ENCODE measurements at regions not wholly inside any gene's neighbourhood (a gene's known extent, or its start where the extent isn't known, plus 50 kb on each side); places are given as distances from the start of the nearest gene placed in this dataset.
"Not testable (repeated sequence)": the region's sequence is repeated elsewhere in the genome, so short reads cannot be mapped to it uniquely, and the experiment has no call there.

DNA sequence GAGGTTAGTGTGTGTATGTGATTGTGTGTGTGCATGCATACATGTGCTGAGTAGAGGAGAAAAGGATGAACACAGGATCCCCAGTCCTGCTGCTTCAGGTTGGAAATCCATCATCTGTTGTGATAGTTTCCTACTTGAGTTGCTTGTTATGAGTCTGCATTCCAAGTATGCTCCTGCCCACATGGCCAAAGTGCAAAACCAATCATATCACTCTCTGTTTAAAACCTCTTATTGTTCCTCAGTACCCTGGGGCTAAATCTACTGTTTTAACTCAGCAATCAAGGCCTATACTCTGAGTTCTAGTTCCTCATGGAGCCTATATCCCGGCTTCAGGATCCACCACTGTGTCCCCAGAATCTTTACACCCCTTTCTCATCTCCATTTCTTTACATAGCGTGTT is 139.9 kb upstream of the TLE3 start:
- DNase-seq: no peak

DNA sequence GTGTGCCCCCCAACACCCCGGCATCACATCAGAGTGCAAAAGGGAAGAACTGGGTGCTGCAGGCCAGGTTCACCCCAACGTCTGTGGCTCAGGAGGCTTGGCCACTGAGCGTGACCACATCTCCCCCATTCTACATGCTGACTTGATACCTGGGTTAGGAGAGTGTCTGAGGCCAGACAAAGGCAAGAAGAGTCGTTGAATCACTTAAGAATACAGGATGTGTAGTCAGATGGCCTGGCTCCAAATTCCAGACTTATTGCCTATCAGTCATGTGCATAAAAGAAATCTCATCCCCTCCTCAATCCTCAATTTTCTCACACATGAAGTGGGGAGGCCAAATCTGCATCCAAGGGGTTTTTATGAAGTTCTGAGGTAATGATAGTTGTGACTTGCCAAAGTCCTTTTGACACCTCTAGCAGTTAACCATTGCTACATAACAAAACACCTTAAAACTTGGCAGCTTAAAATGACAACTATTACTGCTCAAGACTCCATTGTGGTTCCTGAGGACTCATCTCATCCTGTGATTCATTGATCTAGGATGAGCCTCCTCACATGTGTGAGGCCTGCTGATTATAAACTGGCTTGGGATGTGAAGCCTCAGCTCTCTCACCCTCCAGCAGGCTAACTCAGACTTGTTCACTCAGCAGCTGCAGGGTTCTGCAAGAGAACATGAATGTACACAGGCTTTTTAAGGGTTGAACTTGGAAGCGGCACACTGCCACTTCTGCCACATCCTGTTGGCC is 138.8 kb upstream of the TLE3 start:
- DNase-seq: no peak

DNA sequence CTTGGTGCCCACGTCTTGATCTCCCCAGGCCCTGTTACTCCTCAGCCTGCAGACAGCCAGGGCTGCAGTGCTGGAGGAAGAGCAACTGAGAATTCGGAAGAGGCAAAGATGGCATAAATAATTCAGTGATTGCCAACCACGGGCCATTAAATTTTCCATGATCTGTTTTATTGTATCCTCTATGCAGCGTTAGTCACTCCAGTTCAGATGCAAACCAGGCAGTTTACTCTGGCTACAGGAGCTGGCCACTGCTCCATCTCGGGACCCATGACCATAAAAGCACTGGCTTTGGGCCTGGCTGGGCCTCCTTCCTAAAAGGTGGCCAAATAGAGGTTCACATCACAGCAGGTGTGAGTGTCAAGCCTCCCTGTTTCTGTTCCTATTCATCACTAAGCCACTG is 137.6 kb upstream of the TLE3 start:
- no peak for DNase-seq

DNA sequence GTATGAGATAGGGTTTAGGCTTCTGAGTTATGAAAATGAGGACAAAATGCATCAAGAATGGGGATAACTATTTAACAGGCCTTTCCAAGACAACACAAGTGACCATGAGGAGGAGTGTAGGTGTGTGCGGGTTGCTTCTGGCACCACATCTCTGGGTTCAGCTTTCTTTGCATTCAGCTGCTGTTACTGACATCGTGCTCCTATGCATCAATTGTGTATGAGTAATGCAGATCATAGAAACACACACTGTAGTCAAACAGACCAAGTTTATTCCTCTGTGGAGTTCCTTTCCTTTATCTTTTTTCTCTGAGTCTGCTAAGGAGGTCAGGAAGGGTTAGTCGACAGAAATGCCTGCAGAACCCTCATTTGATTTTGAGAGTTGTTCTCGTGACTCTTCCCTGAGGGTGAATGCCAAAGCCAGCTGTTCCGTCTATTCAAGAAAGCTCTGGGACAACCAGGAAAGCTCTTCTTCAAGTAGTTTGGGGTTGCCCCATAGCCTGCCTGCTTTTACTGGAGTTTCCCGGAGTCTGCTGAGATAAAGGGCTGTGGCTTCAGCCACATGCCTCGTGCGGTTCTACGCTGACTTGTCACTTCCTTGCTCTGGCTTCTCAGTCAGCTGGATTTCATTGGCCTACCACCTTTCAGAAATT is 136.7 kb upstream of the TLE3 start:
- no peak for DNase-seq

DNA sequence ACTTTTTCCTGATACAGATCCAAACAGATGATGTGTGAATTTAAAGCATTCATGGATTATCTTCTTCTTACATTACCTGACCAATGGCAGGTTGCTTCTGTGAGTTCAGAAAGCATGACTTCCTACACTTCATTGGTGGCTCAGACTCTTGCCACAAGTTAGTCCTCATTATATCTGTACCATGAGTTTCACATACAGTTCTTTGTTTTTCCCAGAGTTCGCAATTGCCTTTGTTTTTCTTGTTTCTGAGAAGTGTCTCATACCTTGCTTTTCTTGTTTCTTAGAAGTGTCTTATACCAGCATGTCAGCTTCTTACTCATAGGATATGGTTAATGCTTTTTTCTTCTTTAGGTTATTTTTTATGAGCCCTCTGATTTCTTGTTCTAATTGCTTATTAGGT is 133.8 kb upstream of the TLE3 start:
- no peak for DNase-seq

DNA sequence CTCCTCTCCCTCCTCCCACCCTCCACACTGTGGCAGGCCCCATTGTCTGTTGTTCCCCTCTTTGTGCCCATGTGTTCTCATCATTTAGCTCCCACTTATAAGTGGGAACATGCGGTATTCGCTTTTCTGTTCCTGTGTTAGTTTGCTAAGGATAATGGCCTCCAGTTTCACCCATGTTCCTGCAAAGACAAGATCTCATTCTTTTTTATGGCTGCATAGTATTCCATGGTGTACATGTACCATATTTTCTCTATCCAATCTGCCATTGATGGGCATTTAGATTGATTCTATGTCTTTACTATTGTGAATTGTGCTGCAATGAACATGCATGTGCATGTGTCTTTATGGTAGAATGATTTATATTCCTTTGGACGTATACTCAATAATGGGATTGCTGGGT is 130.2 kb upstream of the TLE3 start:
- DNase-seq: not testable (repeated sequence)

DNA sequence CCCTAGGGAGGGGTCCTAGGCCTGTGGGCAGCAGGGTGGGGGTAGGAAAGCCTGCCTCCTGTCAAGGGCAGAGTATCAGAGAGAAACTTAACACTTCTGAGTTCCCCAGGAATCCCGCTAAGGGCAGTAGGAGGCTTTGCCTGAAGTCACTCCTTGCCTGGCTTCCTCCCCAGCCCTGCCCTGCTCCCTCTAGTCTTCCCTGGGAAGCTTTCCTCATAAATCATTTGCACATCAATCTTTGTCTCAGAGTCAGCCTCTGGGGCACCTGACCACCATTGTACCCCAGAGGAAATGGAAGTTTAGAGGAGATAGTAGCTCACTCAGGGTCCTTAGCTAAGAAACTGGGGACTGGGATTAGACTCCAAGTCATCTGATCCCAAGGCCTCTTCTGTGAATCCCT is 129.4 kb upstream of the TLE3 start:
- no peak for DNase-seq

DNA sequence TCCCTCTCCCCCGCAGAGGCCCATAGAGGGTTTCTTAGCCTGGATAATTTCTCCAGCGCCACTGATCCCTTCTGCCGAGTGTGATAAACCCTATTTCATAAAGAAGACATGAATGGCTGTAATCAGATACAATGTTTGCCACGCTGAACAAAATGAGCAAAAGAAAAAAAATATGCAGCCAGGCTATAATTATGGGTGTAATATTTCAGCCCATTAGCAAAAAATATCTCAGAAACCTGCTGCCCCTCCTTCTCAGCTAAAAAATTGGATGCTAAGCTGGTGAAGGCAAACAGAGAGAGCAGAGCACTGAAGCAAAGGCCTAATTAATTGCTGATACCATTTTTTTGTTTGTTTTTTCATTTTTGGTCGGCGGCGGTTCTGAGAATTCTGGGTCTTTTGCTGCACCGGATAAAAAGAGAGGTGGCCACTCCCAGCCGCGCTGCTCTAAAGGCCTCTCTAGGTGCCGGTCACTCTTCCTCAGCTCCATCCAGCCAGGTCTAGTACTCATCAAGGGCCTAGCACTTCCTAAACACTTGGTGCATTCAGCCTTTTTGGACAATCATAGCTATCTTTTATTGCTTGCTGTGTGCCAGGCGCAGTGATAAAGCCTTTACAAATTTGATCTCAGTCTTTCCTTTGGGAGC is 128.7 kb upstream of the TLE3 start:
- DNase-seq: no peak

DNA sequence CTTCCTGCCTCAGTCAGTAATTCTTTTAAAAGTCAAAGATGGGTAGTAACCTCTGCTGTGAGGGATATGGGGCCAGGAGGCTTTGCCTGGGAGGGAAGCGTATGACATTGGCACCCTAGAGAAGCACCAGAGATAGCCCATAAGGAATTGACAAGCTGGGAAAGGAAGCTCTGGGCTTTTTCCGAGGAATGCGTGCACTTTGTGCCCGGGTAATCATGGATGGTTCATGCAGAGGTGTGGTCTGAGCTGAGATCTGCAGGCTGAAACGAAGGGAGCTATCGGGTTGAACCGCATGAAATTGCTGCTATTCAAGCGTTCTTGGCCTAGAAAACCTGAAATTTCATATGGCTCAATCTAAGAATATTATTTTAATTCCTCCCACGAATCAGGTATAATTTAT is 127.7 kb upstream of the TLE3 start:
- DNase-seq: no peak

DNA sequence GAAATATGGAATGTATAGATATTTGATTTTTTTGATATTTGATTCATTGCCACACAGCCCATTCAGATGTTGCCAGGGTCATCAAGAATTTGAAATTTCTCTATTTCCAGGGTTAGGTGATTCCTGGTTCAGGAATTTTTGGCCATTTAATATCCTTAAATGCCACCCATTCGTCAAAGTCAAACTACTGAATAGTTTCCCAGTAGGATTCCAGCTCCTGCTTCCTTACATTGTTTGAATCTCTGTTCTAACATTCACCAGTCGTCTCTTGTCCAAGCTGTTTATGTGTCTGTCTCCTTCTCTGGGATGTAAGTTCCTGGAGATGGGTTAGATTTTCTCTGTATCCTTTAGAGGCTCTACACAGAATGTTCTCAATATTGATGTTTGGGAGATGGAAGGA is 124.9 kb upstream of the TLE3 start:
- DNase-seq: no peak

DNA sequence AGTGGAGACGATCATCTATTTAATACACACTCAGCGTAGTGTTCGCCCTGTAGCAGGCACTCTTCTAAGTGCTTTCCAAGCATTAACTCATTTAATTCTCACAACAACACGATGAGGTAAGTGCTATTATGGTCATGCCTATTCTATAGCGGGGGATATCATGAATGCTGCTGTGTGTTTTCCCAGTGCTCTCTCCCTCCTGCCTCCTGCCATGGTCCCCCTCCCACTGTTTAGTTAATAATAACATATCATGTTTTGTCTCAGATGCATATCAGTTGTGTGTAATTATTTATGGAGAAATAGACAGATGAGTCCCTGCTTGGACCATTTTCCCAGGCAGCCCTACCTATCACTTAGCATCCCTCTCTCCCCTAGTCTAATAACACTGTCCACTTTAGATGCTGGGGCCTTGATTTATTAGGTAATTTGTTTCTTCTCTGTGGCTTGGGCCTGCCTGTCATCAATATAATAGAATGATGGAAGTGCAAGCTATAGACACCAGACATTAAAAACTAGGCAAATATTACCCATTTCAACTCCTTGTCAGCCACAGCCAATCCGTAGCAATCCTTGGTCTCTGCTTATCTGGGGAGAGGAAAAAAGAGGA is 122.9 kb upstream of the TLE3 start:
- DNase-seq: peak; percentile 65

DNA sequence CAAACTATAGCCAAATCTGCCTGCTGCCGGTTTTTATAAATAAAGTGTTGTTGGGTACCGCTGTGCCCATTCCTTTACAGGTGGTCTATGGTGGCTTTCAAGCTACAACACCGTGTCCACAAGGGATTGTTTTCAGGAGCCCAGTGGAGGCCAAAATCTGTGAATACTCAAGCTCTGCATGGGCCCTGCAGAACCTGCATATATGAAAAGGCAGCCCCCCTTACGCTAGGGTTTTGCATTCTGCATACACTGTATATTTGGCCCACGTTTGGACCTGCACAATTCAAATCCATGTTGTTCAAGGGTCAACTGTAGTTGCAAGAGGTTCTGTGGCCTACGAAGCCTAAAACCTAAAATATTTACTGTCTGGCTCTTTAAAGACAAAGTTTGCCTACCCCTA is 122.2 kb upstream of the TLE3 start:
- DNase-seq: no peak

DNA sequence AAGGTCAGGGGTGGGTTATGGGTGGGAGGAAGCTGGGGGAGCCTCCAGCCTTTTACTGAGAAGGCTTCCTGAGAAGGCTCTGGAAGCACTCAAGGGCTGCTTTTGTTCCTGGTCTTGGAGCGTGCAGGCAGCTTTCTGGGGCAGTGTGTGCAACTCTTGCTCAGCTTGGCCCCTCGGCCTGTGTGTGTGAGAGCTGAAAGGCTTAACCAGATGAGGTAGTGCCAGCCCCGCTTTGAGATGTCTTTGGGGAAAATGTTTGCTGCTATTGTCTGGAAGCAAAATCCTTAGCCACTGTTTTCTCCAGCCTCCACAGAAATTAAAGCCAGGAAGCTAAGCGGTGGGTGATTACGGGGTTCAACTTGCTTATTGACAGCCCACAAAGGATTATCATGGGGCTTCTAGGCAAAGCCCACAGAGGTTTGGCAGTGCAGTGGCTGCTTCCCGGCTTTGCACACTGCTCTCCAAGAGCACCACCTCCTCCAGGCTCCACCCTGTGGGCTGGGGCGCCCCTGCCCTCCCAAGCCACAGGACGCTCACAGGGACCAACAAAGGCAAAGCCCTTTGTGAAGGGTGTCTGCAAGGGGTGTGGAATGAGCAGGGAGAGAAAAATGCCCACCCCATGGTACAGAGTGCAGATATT is 121.7 kb upstream of the TLE3 start:
- peak; percentile 24 for DNase-seq

DNA sequence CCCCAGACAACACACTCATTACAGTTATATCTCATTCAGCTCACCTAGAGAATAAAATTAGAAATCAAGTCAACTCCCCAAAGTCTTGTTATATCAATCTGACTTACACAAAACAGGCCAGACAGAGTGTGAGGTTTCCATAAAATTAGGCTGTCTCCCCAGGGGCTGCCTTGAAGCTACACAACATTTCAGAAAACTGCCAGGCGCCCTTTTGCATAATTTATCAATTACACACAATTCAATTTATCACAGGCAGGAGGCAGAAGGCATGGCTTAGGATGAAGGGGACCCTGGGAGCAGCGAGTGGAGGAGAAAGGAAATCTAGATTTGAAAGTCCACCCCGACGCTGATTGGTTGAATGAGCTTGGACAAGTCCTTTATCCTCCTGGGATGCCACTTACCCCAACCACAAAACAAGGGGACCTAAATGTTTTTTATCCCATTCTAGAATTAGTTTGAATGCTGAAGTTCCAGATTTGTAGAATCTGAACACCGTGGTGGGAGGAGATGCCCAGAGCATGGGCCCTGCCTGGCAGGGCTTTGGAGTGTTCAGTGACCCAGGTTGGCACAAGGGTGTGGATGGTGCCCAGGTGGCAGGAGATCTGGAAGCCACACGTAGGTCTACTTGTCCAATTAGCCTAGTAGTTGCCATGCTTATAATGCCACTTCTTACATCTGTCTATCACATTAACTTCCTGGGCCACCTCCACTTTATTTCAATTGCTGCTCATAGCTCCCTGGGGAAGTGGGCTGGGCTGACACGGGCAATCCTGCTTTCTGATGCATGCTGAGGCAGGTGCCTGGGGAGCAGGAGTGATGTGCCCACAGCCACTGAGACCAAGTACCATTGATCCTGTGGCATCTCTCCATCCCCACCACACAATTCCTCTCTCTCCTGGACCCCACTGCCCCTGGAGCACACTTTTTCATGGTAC is 119.8 kb upstream of the TLE3 start:
- no peak for DNase-seq

DNA sequence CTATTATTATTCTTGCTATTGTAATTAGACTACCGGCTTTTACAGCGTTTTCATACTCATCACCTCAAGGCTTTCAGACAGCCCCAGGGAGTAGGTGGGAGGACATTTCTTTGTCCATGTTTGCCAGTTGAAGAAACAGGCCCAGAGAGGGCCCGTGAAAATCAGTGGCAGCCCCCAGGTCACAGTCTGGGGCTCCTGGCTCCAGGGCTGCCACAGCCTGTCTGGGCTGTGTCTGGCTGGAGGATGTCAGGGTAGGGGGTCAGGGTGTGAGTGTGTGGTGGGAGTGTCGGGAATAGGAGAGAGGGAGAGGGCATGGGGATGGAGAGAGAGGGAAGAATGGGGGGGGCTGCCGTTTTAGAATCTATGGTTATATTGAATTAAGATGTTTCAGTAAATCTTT is 118.2 kb upstream of the TLE3 start:
- no peak for DNase-seq

DNA sequence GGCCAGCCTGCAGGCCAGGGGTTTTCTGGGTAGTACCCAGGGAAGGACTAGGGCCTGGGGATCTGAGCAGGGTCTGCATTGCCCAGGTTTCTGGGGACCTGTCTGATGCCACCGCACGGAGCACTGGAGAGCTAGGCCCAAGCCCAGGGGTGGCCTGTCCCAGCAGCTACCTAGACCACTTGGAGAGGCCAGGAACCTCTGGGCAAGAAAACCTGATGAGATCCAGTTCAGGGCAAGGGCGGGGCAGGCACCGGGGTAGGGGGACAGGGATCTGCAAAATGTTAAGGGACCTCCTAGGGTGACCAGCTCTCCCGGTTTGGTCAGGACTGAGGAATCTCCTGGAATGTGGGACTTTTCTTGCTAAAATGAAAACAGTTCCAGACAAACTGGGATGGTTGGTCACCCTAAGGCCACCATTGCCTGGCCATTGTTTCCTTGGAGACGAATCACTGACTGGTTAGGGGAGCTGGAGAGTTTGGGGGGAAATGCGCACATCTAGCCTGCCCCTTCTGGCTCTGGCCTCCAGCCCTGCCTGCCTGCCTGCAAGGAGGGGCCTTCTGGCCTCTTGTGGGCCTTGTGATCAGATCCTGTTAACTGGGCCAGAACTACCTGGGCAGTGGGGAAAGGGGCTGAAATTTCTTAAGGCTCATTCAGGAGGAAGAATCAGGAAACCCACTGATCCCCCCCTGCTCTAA is 117.4 kb upstream of the TLE3 start:
- DNase-seq: no peak

DNA sequence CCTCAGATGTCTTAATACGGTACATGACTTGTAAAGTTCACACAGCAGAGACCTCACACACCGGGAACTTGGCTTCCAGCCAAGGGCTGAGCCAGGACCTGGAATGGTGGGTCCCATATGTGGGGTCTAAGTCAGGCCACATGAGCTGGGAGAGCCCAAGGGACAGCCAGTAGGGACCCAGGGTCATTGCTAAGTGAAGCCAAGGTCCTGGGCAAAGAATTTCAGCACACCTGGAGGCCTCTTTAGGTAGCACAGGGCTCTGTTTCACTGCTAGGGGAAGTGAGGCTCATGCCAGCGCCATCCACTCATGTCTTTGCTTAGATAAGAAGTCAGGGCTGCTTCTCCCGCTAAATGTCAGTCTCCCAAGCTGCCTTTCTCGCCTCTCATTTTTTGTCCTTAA is 116.6 kb upstream of the TLE3 start:
- DNase-seq: no peak

DNA sequence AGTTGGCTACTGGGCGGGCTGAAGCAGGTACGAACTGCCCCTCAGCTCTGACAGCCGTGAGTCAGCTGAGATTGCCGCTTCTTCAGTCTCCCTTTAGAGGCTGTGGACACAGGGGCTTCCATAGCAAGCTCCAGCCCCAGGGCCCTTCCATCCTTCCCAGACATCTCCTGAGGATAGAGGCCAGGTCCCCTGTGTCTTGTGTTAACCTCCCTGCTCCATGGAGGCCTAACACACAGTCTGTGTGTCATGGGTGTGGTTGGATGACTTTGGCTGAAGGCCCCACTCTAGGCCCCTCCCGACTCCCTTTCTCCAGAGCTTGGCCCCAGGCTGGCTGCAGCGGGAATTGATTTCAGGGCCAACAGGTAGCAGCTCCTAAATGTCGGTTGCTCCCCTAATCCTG is 116.1 kb upstream of the TLE3 start:
- no peak for DNase-seq

DNA sequence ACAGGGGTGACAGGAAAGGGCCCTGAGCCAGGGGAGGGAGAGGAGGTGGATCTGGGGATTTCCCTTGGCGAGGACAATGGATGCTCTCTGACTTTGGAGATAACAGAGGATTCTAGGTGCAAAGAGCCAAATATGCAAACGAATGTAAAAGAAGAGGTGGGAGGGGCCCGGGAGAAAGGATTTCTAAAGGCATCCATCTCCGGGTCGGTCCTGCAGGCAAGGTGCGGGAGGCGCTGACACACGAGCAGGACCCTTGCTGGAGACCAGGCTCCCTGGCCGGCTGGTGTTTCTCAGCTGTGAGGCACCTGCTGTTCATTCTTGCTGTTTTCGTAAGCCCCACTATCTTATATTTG is 115.2 kb upstream of the TLE3 start:
- DNase-seq: no peak

DNA sequence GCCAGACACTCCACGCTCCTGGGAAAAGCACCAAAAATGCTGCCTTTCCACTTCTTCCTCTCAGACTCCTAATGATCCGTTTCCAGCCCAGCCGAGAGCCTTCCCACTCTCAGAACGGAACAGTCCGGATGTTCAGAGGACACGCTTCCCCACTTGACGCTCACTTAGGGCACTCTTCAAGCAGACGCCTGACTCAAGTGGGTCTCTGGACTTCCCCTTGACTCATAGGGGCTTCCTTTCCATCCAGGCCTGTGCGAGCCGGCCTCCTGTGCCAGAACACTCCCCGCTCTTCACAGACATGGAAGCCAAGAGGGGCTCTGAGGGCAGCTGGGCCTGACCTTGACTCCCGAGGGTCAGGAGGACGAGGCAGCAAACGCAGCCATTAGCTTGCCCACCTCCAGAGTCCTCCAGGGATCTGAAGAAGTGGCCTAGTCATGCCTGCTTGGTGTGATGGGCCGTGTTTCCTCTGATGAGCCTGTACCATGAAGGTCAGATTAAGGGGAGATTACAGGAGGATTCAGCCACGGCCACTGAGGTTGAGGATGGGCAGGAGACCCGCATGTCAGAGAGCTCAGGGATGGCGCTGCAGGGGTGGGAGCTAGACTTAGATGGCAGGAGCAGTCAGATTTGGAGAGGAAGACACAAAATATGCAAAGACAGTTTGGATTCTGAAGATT is 114.7 kb upstream of the TLE3 start:
- no peak for DNase-seq

DNA sequence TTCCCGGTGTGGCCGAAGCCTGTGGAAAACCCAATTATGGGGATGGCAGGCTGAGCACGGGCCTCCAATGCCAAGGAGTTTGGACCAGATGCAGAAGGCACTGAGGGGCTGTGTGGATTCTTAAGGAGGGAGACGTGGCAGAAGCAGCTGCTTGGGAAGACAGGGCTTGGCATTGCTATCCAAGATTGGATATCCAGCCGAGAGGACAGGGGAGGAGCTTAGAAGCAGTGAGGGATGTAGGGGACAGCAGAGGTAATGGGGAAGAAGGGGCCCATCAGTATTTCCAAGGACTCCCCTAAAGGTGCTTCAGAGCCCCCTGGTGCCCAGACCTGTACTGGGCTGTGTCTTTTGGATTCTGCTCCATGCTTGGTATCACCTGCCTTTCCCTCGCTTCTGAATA is 112.8 kb upstream of the TLE3 start:
- DNase-seq: no peak
